VCaP (cell line): ENCODE measurements at regions not wholly inside any gene's neighbourhood (a gene's known extent, or its start where the extent isn't known, plus 50 kb on each side); places are given as distances from the start of the nearest gene placed in this dataset.
"Not testable (repeated sequence)": the region's sequence is repeated elsewhere in the genome, so short reads cannot be mapped to it uniquely, and the experiment has no call there.

Experiments used
- H3K27ac ChIP-seq: fragments of 450-650 bp; 2 replicates; pipeline ENCODE4 v1.5.1; 2017
- CTCF ChIP-seq: fragments of 450-650 bp; conservative IDR thresholded peaks from 2 replicates; pipeline ENCODE4 v1.5.1; 2017; ENCODE audit warnings: mild to moderate bottlenecking, moderate library complexity

GRCh38 chr5:159498630-159499029 lies 168.3 kb upstream of the IL12B start:
- no peak for TF ChIP-seq CTCF
- H3K27ac ChIP-seq: no peak overlapping the region

GRCh38 chr5:159502116-159502515 lies 171.8 kb upstream of the IL12B start:
- H3K27ac ChIP-seq: not testable (repeated sequence)

GRCh38 chr5:159503236-159503635 lies 172.9 kb upstream of the IL12B start:
- H3K27ac ChIP-seq: no peak overlapping the region
- TF ChIP-seq CTCF: no peak

- TF ChIP-seq CTCF: no peak
- no peak overlapping the region for H3K27ac ChIP-seq
Measured at GRCh38 chr5:159504106-159504856, 174.0 kb upstream of the IL12B start.

GRCh38 chr5:159504857-159505304 lies 174.6 kb upstream of the IL12B start:
- H3K27ac ChIP-seq: no peak overlapping the region
- no peak for TF ChIP-seq CTCF

- no peak overlapping the region for H3K27ac ChIP-seq
- TF ChIP-seq CTCF: no peak
Measured at GRCh38 chr5:159507055-159507454, 176.8 kb upstream of the IL12B start.

- H3K27ac ChIP-seq: no peak overlapping the region
- no peak for TF ChIP-seq CTCF
Measured at GRCh38 chr5:159507661-159508060, 177.4 kb upstream of the IL12B start.

GRCh38 chr5:159508344-159508743 lies 178.1 kb upstream of the IL12B start:
- H3K27ac ChIP-seq: no peak overlapping the region
- TF ChIP-seq CTCF: no peak
